PC-3 (cell line): ENCODE measurements at regions not wholly inside any gene's neighbourhood (a gene's known extent, or its start where the extent isn't known, plus 50 kb on each side); places are given as distances from the start of the nearest gene placed in this dataset.

ENCODE experiments used
- ATAC-seq: fragments of 200-7000 bp; cut with Tn5 transposase; 2 replicates; pipeline ENCODE4 v1.9.1; 2020; ENCODE audit warnings: mild to moderate bottlenecking, moderate library complexity
- BruUV-seq: library from RNA; stranded (reverse); fragments of 400-500 nt; replicated peaks from 2 replicates; lab custom pipeline; 2021; lab: Mats Ljungman, UMichigan
- CTCF ChIA-PET: fragments of 300-600 bp; sonication (Branson Sonifier 250); formaldehyde crosslinking; loops from one replicate; lab custom pipeline; 2022; ENCODE audit warnings: antibody characterized with exemption; lab: Charles Lee
- POLR2A ChIA-PET: fragments of 300-600 bp; sonication (Branson Sonifier 250); formaldehyde crosslinking; loops from one replicate; lab custom pipeline; 2022; ENCODE audit warnings: antibody characterized with exemption; ENCODE audit not compliant: unreplicated experiment; lab: Charles Lee
- DNase-seq: peaks from one replicate; pipeline ENCODE4 v3.0.0-alpha.2; 2015
- H2AFZ ChIP-seq: fragments of 300-600 bp; sonication (generic); 2 replicates; pipeline ENCODE4 v1.6.0; 2016; ENCODE audit warnings: antibody characterized with exemption, low read length
- H3F3A ChIP-seq: fragments of 300-600 bp; sonication (generic); one replicate; pipeline ENCODE4 v1.6.0; 2017; ENCODE audit warnings: antibody characterized with exemption, low read length, control low read depth, mild to moderate bottlenecking; ENCODE audit not compliant: unreplicated experiment
- H3K27ac ChIP-seq: fragments of 300-600 bp; sonication (generic); 2 replicates; pipeline ENCODE4 v1.5.1; 2016; ENCODE audit warnings: mild to moderate bottlenecking, low read length
- H3K27me3 ChIP-seq: fragments of 300-600 bp; sonication (generic); 2 replicates; pipeline ENCODE4 v1.6.1; 2016; ENCODE audit warnings: low read length, mixed read lengths
- H3K36me3 ChIP-seq: fragments of 300-600 bp; sonication (generic); 2 replicates; pipeline ENCODE4 v1.6.1; 2016; ENCODE audit warnings: low read depth, mixed run types, low read length, mixed read lengths
- H3K4me1 ChIP-seq: fragments of 300-600 bp; sonication (generic); 2 replicates; pipeline ENCODE4 v1.5.1; 2016; ENCODE audit warnings: low read length; ENCODE audit not compliant: insufficient read depth
- H3K4me2 ChIP-seq: fragments of 300-600 bp; sonication (generic); 2 replicates; pipeline ENCODE4 v1.6.0; 2016; ENCODE audit warnings: low read length
- H3K4me3 ChIP-seq: fragments of 300-600 bp; sonication (generic); 2 replicates; pipeline ENCODE4 v1.5.1; 2016; ENCODE audit warnings: mild to moderate bottlenecking, low read length, mixed read lengths
- H3K79me2 ChIP-seq: fragments of 300-600 bp; sonication (generic); 2 replicates; pipeline ENCODE4 v1.6.1; 2017; ENCODE audit warnings: low read length, mixed read lengths
- H3K9ac ChIP-seq: fragments of 300-600 bp; sonication (generic); 2 replicates; pipeline ENCODE4 v1.6.0; 2016; ENCODE audit warnings: mild to moderate bottlenecking, low read length
- H3K9me2 ChIP-seq: fragments of 300-600 bp; sonication (generic); replicated peaks from 2 replicates; pipeline ENCODE4 v1.6.1; 2016; ENCODE audit warnings: mixed run types, low read length, mixed read lengths
- H3K9me3 ChIP-seq: fragments of 300-600 bp; sonication (generic); 2 replicates; pipeline ENCODE4 v1.6.1; 2016; ENCODE audit warnings: low read length, mixed read lengths
- H4K20me1 ChIP-seq: fragments of 300-600 bp; sonication (generic); 2 replicates; pipeline ENCODE4 v1.6.1; 2016; ENCODE audit warnings: low read length, mixed read lengths
- CTCF ChIP-seq: fragments of 300-600 bp; sonication (generic); conservative IDR thresholded peaks from 2 replicates; pipeline ENCODE4 v1.5.1; 2017; ENCODE audit warnings: antibody characterized with exemption, low read depth, mild to moderate bottlenecking, low read length
- EZH2 ChIP-seq: fragments of 300-600 bp; sonication (generic); IDR thresholded peaks from one replicate; pipeline ENCODE4 v1.6.1; 2017; ENCODE audit warnings: antibody characterized with exemption, mild to moderate bottlenecking, low read length; ENCODE audit not compliant: unreplicated experiment
- EZH2phosphoT487 ChIP-seq: fragments of 300-600 bp; sonication (generic); IDR thresholded peaks from 2 replicates; pipeline ENCODE4 v1.6.1; 2018; ENCODE audit warnings: mild to moderate bottlenecking, antibody characterized with exemption, low read length, borderline replicate concordance
- intact Hi-C: fragments of 100-400 bp; cut with micrococcal nuclease; formaldehyde crosslinking; loops from 2 replicates; pipeline ENCODE4 v1.9.0; 2023

- Histone ChIP-seq H3K36me3 (no peaks in the 10 kb centered on the region), H3K9me3 (no peaks in the 10 kb centered on the region), H4K20me1 (no peaks in the 10 kb centered on the region), H3K4me3 (no peak overlapping the region), H3F3A (no peaks in the 10 kb centered on the region), H3K4me2 (no peak overlapping the region), H3K79me2 (no peaks in the 10 kb centered on the region), H3K27me3 (no peaks in the 10 kb centered on the region), H3K27ac (no peak overlapping the region), H3K9ac (no peak overlapping the region), H3K9me2 (no peaks in the 10 kb centered on the region), H2AFZ (no peak overlapping the region), H3K4me1 (peaks cover 7% of the 10 kb centered on the region)
- ChIA-PET POLR2A (no interaction called here), CTCF (no interaction called here)
- intact Hi-C loops: no loop called here
- TF ChIP-seq EZH2phosphoT487: no peak
- TF ChIP-seq EZH2: no peak
- no peak for TF ChIP-seq CTCF
- ATAC-seq: no peak
- no TSS peak for BruUV-seq
- no peak for DNase-seq
These were observed 55.7 kb upstream of the NT5E start for GRCh38 chr6:85394199-85394598.

DNA sequence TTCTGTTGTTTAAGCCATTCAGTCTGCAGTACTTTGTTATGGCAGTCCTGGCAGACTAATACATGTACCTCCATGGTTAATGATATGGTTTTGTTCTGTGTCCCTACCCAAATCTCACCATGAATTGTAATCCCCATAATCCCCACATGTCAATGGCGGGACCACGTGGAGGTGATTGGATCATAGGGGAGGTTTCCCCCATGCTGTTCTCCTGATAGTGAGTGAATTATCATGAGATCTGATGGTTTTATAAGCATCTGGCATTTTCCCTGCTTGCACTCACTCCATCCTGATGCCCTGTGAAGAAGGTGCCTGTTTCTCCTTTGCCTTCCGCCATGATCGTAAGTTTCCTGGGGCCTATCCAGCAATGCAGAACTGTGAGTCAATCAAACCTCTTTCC lies 57.5 kb upstream of the NT5E start:
- H3K9me2 ChIP-seq: no peaks in the 10 kb centered on the region
- no peak overlapping the region for H3K4me3 ChIP-seq
- POLR2A ChIA-PET: no interaction called here
- H3K4me2 ChIP-seq: no peak overlapping the region
- BruUV-seq: no TSS peak
- no peak overlapping the region for H2AFZ ChIP-seq
- no peak overlapping the region for H3K27ac ChIP-seq
- no peak overlapping the region for H3K9ac ChIP-seq
- DNase-seq (no peak), ATAC-seq (no peak)
- no peak for TF ChIP-seq CTCF
- TF ChIP-seq EZH2: no peak
- no peak for TF ChIP-seq EZH2phosphoT487
- H3F3A ChIP-seq: no peaks in the 10 kb centered on the region
- no peaks in the 10 kb centered on the region for H3K9me3 ChIP-seq
- intact Hi-C loops: no loop called here
- no peaks in the 10 kb centered on the region for H3K79me2 ChIP-seq
- no peaks in the 10 kb centered on the region for H3K36me3 ChIP-seq
- H4K20me1 ChIP-seq: no peaks in the 10 kb centered on the region
- H3K4me1 ChIP-seq: peaks cover 7% of the 10 kb centered on the region
- H3K27me3 ChIP-seq: no peaks in the 10 kb centered on the region
- CTCF ChIA-PET: no interaction called here

- no peak overlapping the region for H3K4me3 ChIP-seq
- no peaks in the 10 kb centered on the region for H4K20me1 ChIP-seq
- no peak for ATAC-seq
- no peak overlapping the region for H3K27ac ChIP-seq
- H3K36me3 ChIP-seq: no peaks in the 10 kb centered on the region
- no peaks in the 10 kb centered on the region for H3K79me2 ChIP-seq
- no peak overlapping the region for H3K4me2 ChIP-seq
- H3K9ac ChIP-seq: no peak overlapping the region
- no peaks in the 10 kb centered on the region for H3K9me2 ChIP-seq
- intact Hi-C loops: no loop called here
- no peaks in the 10 kb centered on the region for H3K4me1 ChIP-seq
- CTCF ChIA-PET: no interaction called here
- POLR2A ChIA-PET: no interaction called here
- TF ChIP-seq EZH2 (no peak), EZH2phosphoT487 (no peak), CTCF (no peak)
- H3K27me3 ChIP-seq: no peaks in the 10 kb centered on the region
- no TSS peak for BruUV-seq
- no peaks in the 10 kb centered on the region for H3K9me3 ChIP-seq
- H3F3A ChIP-seq: no peaks in the 10 kb centered on the region
- no peak overlapping the region for H2AFZ ChIP-seq
- no peak for DNase-seq
These were observed 59.1 kb upstream of the NT5E start for GRCh38 chr6:85390775-85391174.
